ENCODE measurements at regions not wholly inside any gene's neighbourhood (a gene's known extent, or its start where the extent isn't known, plus 50 kb on each side); places are given as distances from the start of the nearest gene placed in this dataset.

GRCh38 chr7:114033475-114033874 is 114.7 kb upstream of the PPP1R3A start:
- Histone ChIP-seq H3K4me1 (no peaks in the 10 kb centered on the region), H3K27me3 (no peaks in the 10 kb centered on the region), H3K27ac (no peak overlapping the region), H3K9me3 (no peaks in the 10 kb centered on the region), H3K4me3 (no peak overlapping the region), H3K36me3 (no peaks in the 10 kb centered on the region)
- intact Hi-C loops (cut with DNase I), result no loop called here
- no peak for TF ChIP-seq CTCF (IDR thresholded peaks at IDR 0.05)
- no peak for TF ChIP-seq POLR2A (IDR thresholded peaks at IDR 0.05)
- DNase-seq, result no peak
- WGBS, 2 donors, result 93 to 94% methylated on average over 2 of the region's 2 CpGs

GRCh38 chr7:114026486-114027089 is 107.8 kb upstream of the PPP1R3A start:
- H3K27ac ChIP-seq, result no peak overlapping the region
- H3K4me3 ChIP-seq, result no peak overlapping the region
- no peak for DNase-seq
- no peaks in the 10 kb centered on the region for H3K9me3 ChIP-seq
- H3K4me1 ChIP-seq, result no peaks in the 10 kb centered on the region
- no peaks in the 10 kb centered on the region for H3K36me3 ChIP-seq
- no peaks in the 10 kb centered on the region for H3K27me3 ChIP-seq
- intact Hi-C loops (cut with DNase I), result no loop called here
- WGBS, 2 donors, result 0% methylated on average over 1 of the region's 1 CpG
- TF ChIP-seq CTCF (IDR thresholded peaks at IDR 0.05), result peak; percentile 41 to 71 (median 58)
- TF ChIP-seq POLR2A (IDR thresholded peaks at IDR 0.05), result no peak

- no peaks in the 10 kb centered on the region for H3K36me3 ChIP-seq
- H3K27me3 ChIP-seq, result no peaks in the 10 kb centered on the region
- H3K4me3 ChIP-seq, result no peak overlapping the region
- no peak overlapping the region for H3K27ac ChIP-seq
- DNase-seq, result no peak
- intact Hi-C loops (cut with DNase I), result no loop called here
- no peaks in the 10 kb centered on the region for H3K4me1 ChIP-seq
- no peaks in the 10 kb centered on the region for H3K9me3 ChIP-seq
- no peak for TF ChIP-seq CTCF (IDR thresholded peaks at IDR 0.05)
- no peak for TF ChIP-seq POLR2A (IDR thresholded peaks at IDR 0.05)
- WGBS, 2 donors, result 42 to 54% methylated on average over 3 of the region's 3 CpGs
Observed at GRCh38 chr7:114021135-114021534, 102.3 kb upstream of the PPP1R3A start.

GRCh38 chr7:114008696-114009095 is 89.9 kb upstream of the PPP1R3A start:
- no peak for DNase-seq
- TF ChIP-seq POLR2A (IDR thresholded peaks at IDR 0.05) (no peak), CTCF (IDR thresholded peaks at IDR 0.05) (no peak)
- no peak overlapping the region for H3K4me3 ChIP-seq
- H3K27ac ChIP-seq, result no peak overlapping the region
- H3K9me3 ChIP-seq, result no peaks in the 10 kb centered on the region
- H3K36me3 ChIP-seq, result no peaks in the 10 kb centered on the region
- H3K4me1 ChIP-seq, result no peaks in the 10 kb centered on the region
- 62 to 70% methylated on average over 2 to 5 of the region's 5 CpGs for WGBS, 2 donors
- intact Hi-C loops (cut with DNase I), result no loop called here
- no peaks in the 10 kb centered on the region for H3K27me3 ChIP-seq

- 49 to 59% methylated on average over 2 of the region's 2 CpGs for WGBS, 2 donors
- H3K9me3 ChIP-seq, result peaks cover 0 to under 1% (median 0%) of the 10 kb centered on the region in 3 donors
- no peaks in the 10 kb centered on the region for H3K27me3 ChIP-seq
- intact Hi-C loops (cut with DNase I), result no loop called here
- no peaks in the 10 kb centered on the region for H3K4me1 ChIP-seq
- no peak overlapping the region for H3K4me3 ChIP-seq
- no peak for TF ChIP-seq POLR2A (IDR thresholded peaks at IDR 0.05)
- no peak for TF ChIP-seq CTCF (IDR thresholded peaks at IDR 0.05)
- no peak overlapping the region for H3K27ac ChIP-seq
- no peaks in the 10 kb centered on the region for H3K36me3 ChIP-seq
- no peak for DNase-seq
Observed at GRCh38 chr7:114007386-114007785, 88.6 kb upstream of the PPP1R3A start.

Data from esophagus squamous epithelium (tissue), 5 donors.